Hippocampal formation (tissue), 2 donors: ENCODE measurements at regions not wholly inside any gene's neighbourhood (a gene's known extent, or its start where the extent isn't known, plus 50 kb on each side); places are given as distances from the start of the nearest gene placed in this dataset.

Source experiments
- DNase-seq, 2 donors: peaks; one replicate each; lab custom pipeline; 2025; lab: John Stamatoyannopoulos, UW

GRCh38 chr9:113823421-113823820 is 52.7 kb upstream of the ZNF618 start:
- DNase-seq: no peak
